Vagina (tissue), 2 donors: ENCODE measurements at regions not wholly inside any gene's neighbourhood (a gene's known extent, or its start where the extent isn't known, plus 50 kb on each side); places are given as distances from the start of the nearest gene placed in this dataset.

Experiments used
- DNase-seq, 2 donors: peaks; one replicate each; pipeline ENCODE4 v3.0.0-alpha.2; 2017; ENCODE audit errors: extremely low spot score in 2 of 2
- H3K27ac ChIP-seq: fragments of 200-600 bp; sonication (generic); one replicate; pipeline ENCODE4 v1.5.1; 2019
- H3K27me3 ChIP-seq: fragments of 200-600 bp; sonication (generic); one replicate; pipeline ENCODE4 v1.5.1; 2019
- H3K36me3 ChIP-seq, 2 donors: fragments of 200-600 bp; sonication (generic); one replicate each; pipeline ENCODE4 v1.5.1; 2017 to 2019
- H3K4me1 ChIP-seq: fragments of 200-600 bp; sonication (generic); one replicate; pipeline ENCODE4 v1.5.1; 2019
- H3K4me3 ChIP-seq, 2 donors: fragments of 200-600 bp; sonication (generic); 1 replicate in 1 of 2; 2 replicates in 1 of 2; pipeline ENCODE4 v1.5.1; 2016 to 2019
- H3K9me3 ChIP-seq: fragments of 200-600 bp; sonication (generic); one replicate; pipeline ENCODE4 v1.5.1; 2019
- POLR2A ChIP-seq, 2 donors: fragments of 450-650 bp; IDR thresholded peaks; one replicate each; pipeline ENCODE4 v1.6.1; 2017; ENCODE audit warnings: antibody characterized with exemption in 2 of 2, mild to moderate bottlenecking in 2 of 2, moderate library complexity in 2 of 2
- POLR2AphosphoS5 ChIP-seq, 2 donors: sonication (generic); formaldehyde crosslinking; IDR thresholded peaks; one replicate each; pipeline ENCODE4 v1.9.0; 2017; ENCODE audit warnings: antibody characterized with exemption in 2 of 2, mild to moderate bottlenecking in 2 of 2, low read depth in 1 of 2; ENCODE audit not compliant: insufficient read depth in 1 of 2
- intact Hi-C: fragments of 100-400 bp; cut with DNase I; formaldehyde crosslinking; loops from one replicate; pipeline ENCODE4 v1.15.1; 2023
- TF ChIP-seq, protein P1 (sequence below), 3 experiments: fragments of 450-650 bp in 2 of 3; fragments of 200-600 bp in 1 of 3; sonication (generic) in 1 of 3; IDR thresholded peaks; one replicate each; pipeline ENCODE4 v1.5.1; 2017 to 2019; ENCODE audit warnings: antibody characterized with exemption in 3 of 3, mild to moderate bottlenecking in 2 of 3, moderate library complexity in 2 of 3

- Histone ChIP-seq H3K27ac (no peak overlapping the region), H3K9me3 (no peaks in the 10 kb centered on the region), H3K4me1 (peaks cover 21% of the 10 kb centered on the region), H3K27me3 (no peaks in the 10 kb centered on the region), H3K36me3 (no peaks in the 10 kb centered on the region), H3K4me3 (no peak overlapping the region)
- TF ChIP-seq POLR2AphosphoS5 (IDR thresholded peaks at IDR 0.05; ENCODE audit: insufficient read depth in 1 of 2, low read depth in 1 of 2): no peak
- TF ChIP-seq, protein P1, sequence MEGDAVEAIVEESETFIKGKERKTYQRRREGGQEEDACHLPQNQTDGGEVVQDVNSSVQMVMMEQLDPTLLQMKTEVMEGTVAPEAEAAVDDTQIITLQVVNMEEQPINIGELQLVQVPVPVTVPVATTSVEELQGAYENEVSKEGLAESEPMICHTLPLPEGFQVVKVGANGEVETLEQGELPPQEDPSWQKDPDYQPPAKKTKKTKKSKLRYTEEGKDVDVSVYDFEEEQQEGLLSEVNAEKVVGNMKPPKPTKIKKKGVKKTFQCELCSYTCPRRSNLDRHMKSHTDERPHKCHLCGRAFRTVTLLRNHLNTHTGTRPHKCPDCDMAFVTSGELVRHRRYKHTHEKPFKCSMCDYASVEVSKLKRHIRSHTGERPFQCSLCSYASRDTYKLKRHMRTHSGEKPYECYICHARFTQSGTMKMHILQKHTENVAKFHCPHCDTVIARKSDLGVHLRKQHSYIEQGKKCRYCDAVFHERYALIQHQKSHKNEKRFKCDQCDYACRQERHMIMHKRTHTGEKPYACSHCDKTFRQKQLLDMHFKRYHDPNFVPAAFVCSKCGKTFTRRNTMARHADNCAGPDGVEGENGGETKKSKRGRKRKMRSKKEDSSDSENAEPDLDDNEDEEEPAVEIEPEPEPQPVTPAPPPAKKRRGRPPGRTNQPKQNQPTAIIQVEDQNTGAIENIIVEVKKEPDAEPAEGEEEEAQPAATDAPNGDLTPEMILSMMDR (IDR thresholded peaks at IDR 0.05): no peak
- no peak for TF ChIP-seq POLR2A (IDR thresholded peaks at IDR 0.05)
- no peak for DNase-seq
- intact Hi-C loops: no loop called here
Observed at GRCh38 chr5:54746777-54747398, 229.3 kb downstream of the SNX18 start.

DNA sequence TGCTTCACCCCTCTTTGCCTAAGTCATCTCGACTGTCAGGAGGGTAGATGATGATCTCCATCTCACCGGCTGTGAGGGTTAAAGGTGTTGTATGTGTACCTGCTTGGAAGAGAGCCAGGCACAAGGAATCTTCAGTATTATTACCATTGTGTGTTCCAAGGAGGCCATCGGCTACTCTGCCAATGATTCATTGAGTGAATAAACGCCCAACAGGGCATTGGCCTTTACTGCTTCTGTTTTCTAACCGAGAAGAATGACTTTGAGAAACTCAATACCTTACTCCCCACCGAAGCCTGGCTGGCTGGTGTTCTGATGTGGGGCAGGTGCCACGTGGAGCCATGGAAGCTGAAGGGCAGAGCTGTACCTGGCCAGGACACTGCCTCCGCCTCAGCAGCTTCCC, 228.8 kb downstream of the SNX18 start:
- Histone ChIP-seq H3K27me3 (no peaks in the 10 kb centered on the region), H3K27ac (no peak overlapping the region), H3K4me1 (peaks cover 21% of the 10 kb centered on the region), H3K4me3 (no peak overlapping the region), H3K36me3 (no peaks in the 10 kb centered on the region), H3K9me3 (no peaks in the 10 kb centered on the region)
- intact Hi-C loops: no loop called here
- TF ChIP-seq POLR2AphosphoS5 (IDR thresholded peaks at IDR 0.05; ENCODE audit: insufficient read depth in 1 of 2, low read depth in 1 of 2) (no peak), POLR2A (IDR thresholded peaks at IDR 0.05) (no peak)
- TF ChIP-seq, protein P1 (IDR thresholded peaks at IDR 0.05): no peak
- DNase-seq: no peak

GRCh38 chr5:54745599-54745998, 228.0 kb downstream of the SNX18 start:
- intact Hi-C loops: no loop called here
- H3K36me3 ChIP-seq: no peaks in the 10 kb centered on the region
- H3K4me1 ChIP-seq: peaks cover 21% of the 10 kb centered on the region
- no peak overlapping the region for H3K4me3 ChIP-seq
- no peaks in the 10 kb centered on the region for H3K27me3 ChIP-seq
- TF ChIP-seq, protein P1 (IDR thresholded peaks at IDR 0.05): no peak
- TF ChIP-seq POLR2A (IDR thresholded peaks at IDR 0.05): no peak
- TF ChIP-seq POLR2AphosphoS5 (IDR thresholded peaks at IDR 0.05; ENCODE audit: insufficient read depth in 1 of 2, low read depth in 1 of 2): no peak
- DNase-seq: peak in 1 of 2 donors; percentile 83
- no peak overlapping the region for H3K27ac ChIP-seq
- H3K9me3 ChIP-seq: no peaks in the 10 kb centered on the region

DNA sequence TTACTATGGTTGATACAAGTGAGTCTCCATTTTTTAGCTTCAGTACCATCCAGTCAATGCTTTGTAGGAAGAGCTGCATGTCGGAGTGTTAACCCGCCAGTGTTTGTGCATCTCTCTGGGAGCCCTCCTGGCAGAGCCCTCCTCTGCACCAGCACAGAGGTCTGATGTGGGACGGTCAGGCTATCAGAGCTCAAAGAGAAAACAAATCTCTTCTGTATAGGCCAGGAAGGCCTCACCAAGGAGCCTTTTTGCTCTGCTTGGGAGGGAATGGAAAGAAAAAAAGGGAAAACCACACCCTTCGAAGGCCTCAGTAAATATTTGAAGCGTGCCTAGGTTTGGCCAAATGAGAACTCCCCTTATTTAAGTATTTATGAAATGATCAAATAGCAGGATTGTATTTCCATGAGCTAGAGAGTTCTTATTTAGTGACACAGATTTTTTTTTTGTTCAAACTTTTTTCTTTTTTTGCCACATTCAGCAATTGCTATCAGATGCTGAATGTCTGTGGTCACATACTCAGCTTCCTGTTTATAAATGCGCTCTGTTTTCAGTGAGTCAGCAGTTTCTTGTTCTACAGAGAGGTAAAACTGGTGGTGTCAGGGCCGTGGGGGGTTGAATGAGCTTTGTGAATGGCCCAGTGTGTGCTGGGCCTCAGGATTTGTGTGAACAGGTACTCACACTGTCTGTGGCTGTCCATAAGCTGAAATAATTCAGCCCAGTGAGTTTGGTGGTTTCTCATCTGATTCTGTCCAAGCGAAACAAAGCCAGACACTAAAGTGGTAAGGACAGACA, 226.6 kb downstream of the SNX18 start:
- no peaks in the 10 kb centered on the region for H3K36me3 ChIP-seq
- no peaks in the 10 kb centered on the region for H3K9me3 ChIP-seq
- TF ChIP-seq, protein P1 (IDR thresholded peaks at IDR 0.05): no peak
- TF ChIP-seq POLR2A (IDR thresholded peaks at IDR 0.05) (no peak), POLR2AphosphoS5 (IDR thresholded peaks at IDR 0.05; ENCODE audit: insufficient read depth in 1 of 2, low read depth in 1 of 2) (peak in 1 of 2 donors; percentile 58)
- H3K27me3 ChIP-seq: no peaks in the 10 kb centered on the region
- intact Hi-C loops: no loop called here
- H3K4me1 ChIP-seq: peaks cover 21% of the 10 kb centered on the region
- peak in 1 of 2 donors; percentile 79 for DNase-seq
- peak overlapping the region; percentile 56 for H3K27ac ChIP-seq
- H3K4me3 ChIP-seq: no peak overlapping the region

DNA sequence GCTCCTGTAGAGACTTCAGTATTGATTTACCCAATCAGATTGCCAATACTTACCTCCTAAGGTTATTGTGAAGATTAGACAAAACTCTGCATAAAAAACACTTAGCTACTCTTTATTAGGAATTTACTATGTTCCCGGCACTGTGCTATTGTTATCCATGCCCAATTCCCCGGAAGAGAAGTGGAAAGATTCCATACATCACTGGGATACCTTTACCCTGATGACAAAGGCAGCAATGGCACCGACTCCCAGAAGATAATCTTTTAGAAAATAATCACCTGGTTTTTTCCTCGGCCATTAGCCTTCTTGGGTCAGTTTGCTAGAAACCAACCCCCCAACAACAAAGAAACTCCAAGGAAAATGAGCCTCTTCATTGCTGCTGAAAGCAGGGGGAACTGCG, 226.0 kb downstream of the SNX18 start:
- no peak for DNase-seq
- peaks cover 21% of the 10 kb centered on the region for H3K4me1 ChIP-seq
- H3K27ac ChIP-seq: peak overlapping the region; percentile 56
- H3K9me3 ChIP-seq: no peaks in the 10 kb centered on the region
- TF ChIP-seq, protein P1 (IDR thresholded peaks at IDR 0.05): no peak
- no peak for TF ChIP-seq POLR2A (IDR thresholded peaks at IDR 0.05)
- TF ChIP-seq POLR2AphosphoS5 (IDR thresholded peaks at IDR 0.05; ENCODE audit: insufficient read depth in 1 of 2, low read depth in 1 of 2): no peak
- H3K27me3 ChIP-seq: no peaks in the 10 kb centered on the region
- no peaks in the 10 kb centered on the region for H3K36me3 ChIP-seq
- intact Hi-C loops: no loop called here
- no peak overlapping the region for H3K4me3 ChIP-seq
